Osteoblast (primary cell): ENCODE measurements at regions not wholly inside any gene's neighbourhood (a gene's known extent, or its start where the extent isn't known, plus 50 kb on each side); places are given as distances from the start of the nearest gene placed in this dataset.
A peak's percentile ranks its signal among the peaks of the same experiment; 100 is the strongest.

Source experiments
- DNase-seq: peaks from one replicate; pipeline ENCODE4 v3.0.0; 2011; ENCODE audit warnings: low spot score, mixed read lengths; ENCODE audit not compliant: insufficient read length; ENCODE audit errors: missing footprints
- H2AFZ ChIP-seq: 2 replicates; pipeline ENCODE4 v1.6.0; 2011; ENCODE audit warnings: mild to moderate bottlenecking, low read length
- H3K27ac ChIP-seq: 2 replicates; pipeline ENCODE4 v1.5.1; 2011; ENCODE audit warnings: mild to moderate bottlenecking, low read depth, low read length, moderate library complexity
- H3K27me3 ChIP-seq: 2 replicates; pipeline ENCODE4 v1.6.0; 2012; ENCODE audit warnings: mild to moderate bottlenecking, control low read depth, inconsistent platforms, low read length, moderate library complexity; ENCODE audit not compliant: insufficient read depth
- H3K36me3 ChIP-seq: 2 replicates; pipeline ENCODE4 v1.5.1; 2011; ENCODE audit warnings: mild to moderate bottlenecking, low read length, control low read depth, moderate library complexity; ENCODE audit not compliant: insufficient read depth
- H3K4me1 ChIP-seq: 2 replicates; pipeline ENCODE4 v1.5.1; 2011; ENCODE audit warnings: mild to moderate bottlenecking, low read length, control low read depth, moderate library complexity; ENCODE audit not compliant: insufficient read depth
- H3K4me2 ChIP-seq: 2 replicates; pipeline ENCODE4 v1.6.0; 2011; ENCODE audit warnings: mild to moderate bottlenecking, low read length; ENCODE audit not compliant: insufficient read depth
- H3K4me3 ChIP-seq: fragments of 200-600 bp; sonication (generic); 3 replicates; pipeline ENCODE4 v1.5.1; 2012; ENCODE audit warnings: mild to moderate bottlenecking, low read length, inconsistent platforms; ENCODE audit not compliant: insufficient read depth
- H3K79me2 ChIP-seq: 2 replicates; pipeline ENCODE4 v1.6.0; 2012; ENCODE audit warnings: mild to moderate bottlenecking, low read length, control low read depth, inconsistent platforms; ENCODE audit not compliant: insufficient read depth
- H3K9me3 ChIP-seq: 2 replicates; pipeline ENCODE4 v1.5.1; 2011; ENCODE audit warnings: low read depth, low read length, control low read depth
- H4K20me1 ChIP-seq: 2 replicates; pipeline ENCODE4 v1.6.0; 2012; ENCODE audit warnings: mild to moderate bottlenecking, low read length, control low read depth; ENCODE audit not compliant: insufficient read depth
- TF ChIP-seq, protein P1 (sequence below): IDR thresholded peaks from 2 replicates; pipeline ENCODE4 v1.5.1; 2011; ENCODE audit warnings: mild to moderate bottlenecking, low read depth, low read length, moderate library complexity; ENCODE audit errors: extremely low read depth

- H3K4me3 ChIP-seq: no peak overlapping the region
- no peaks in the 10 kb centered on the region for H3K36me3 ChIP-seq
- H3K27me3 ChIP-seq: no peaks in the 10 kb centered on the region
- peaks cover 10% of the 10 kb centered on the region for H3K4me1 ChIP-seq
- H3K79me2 ChIP-seq: no peaks in the 10 kb centered on the region
- peaks cover 5% of the 10 kb centered on the region for H3K9me3 ChIP-seq
- no peak for DNase-seq
- no peak overlapping the region for H3K27ac ChIP-seq
- no peak overlapping the region for H2AFZ ChIP-seq
- no peak overlapping the region for H3K4me2 ChIP-seq
- TF ChIP-seq, protein P1, sequence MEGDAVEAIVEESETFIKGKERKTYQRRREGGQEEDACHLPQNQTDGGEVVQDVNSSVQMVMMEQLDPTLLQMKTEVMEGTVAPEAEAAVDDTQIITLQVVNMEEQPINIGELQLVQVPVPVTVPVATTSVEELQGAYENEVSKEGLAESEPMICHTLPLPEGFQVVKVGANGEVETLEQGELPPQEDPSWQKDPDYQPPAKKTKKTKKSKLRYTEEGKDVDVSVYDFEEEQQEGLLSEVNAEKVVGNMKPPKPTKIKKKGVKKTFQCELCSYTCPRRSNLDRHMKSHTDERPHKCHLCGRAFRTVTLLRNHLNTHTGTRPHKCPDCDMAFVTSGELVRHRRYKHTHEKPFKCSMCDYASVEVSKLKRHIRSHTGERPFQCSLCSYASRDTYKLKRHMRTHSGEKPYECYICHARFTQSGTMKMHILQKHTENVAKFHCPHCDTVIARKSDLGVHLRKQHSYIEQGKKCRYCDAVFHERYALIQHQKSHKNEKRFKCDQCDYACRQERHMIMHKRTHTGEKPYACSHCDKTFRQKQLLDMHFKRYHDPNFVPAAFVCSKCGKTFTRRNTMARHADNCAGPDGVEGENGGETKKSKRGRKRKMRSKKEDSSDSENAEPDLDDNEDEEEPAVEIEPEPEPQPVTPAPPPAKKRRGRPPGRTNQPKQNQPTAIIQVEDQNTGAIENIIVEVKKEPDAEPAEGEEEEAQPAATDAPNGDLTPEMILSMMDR: no peak
- no peaks in the 10 kb centered on the region for H4K20me1 ChIP-seq
Observed at GRCh38 chr12:19830446-19830845, 391.2 kb downstream of the AEBP2 start.

GRCh38 chr12:19833775-19834501 lies 394.6 kb downstream of the AEBP2 start:
- no peaks in the 10 kb centered on the region for H4K20me1 ChIP-seq
- no peak overlapping the region for H3K4me3 ChIP-seq
- DNase-seq: no peak
- H3K79me2 ChIP-seq: no peaks in the 10 kb centered on the region
- H3K9me3 ChIP-seq: no peaks in the 10 kb centered on the region
- peak overlapping the region; percentile 30 for H3K4me2 ChIP-seq
- TF ChIP-seq, protein P1: no peak
- no peaks in the 10 kb centered on the region for H3K36me3 ChIP-seq
- peaks cover 3% of the 10 kb centered on the region for H3K27me3 ChIP-seq
- peak overlapping the region; percentile 13 for H3K27ac ChIP-seq
- H2AFZ ChIP-seq: no peak overlapping the region
- H3K4me1 ChIP-seq: peaks cover 10% of the 10 kb centered on the region

GRCh38 chr12:19834592-19834991 lies 395.3 kb downstream of the AEBP2 start:
- Histone ChIP-seq H3K9me3 (no peaks in the 10 kb centered on the region), H3K27ac (no peak overlapping the region), H3K27me3 (peaks cover 3% of the 10 kb centered on the region), H3K4me1 (peaks cover 10% of the 10 kb centered on the region), H3K36me3 (no peaks in the 10 kb centered on the region), H3K4me3 (no peak overlapping the region), H4K20me1 (no peaks in the 10 kb centered on the region), H3K79me2 (no peaks in the 10 kb centered on the region), H3K4me2 (no peak overlapping the region), H2AFZ (no peak overlapping the region)
- no peak for DNase-seq
- TF ChIP-seq, protein P1: no peak

DNA sequence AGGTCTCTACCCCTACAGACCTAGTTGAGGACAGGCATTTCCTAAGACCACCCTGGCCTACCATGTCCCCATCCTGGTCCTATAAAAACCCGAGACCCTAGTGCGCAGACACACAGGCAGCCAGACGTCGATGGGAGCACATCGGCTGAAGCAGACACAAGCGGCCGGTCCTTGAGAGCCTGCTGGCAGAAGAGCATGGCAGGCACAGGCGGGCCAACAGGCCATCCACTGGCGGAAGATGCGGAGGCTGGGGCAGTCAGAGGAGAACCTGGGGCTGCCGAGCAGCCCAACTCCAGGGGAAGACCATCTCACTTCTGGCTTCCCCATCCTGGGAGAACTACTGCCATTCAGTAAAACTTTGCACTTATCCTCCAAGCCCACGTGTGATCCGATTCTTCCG lies 396.8 kb downstream of the AEBP2 start:
- Histone ChIP-seq H3K27me3 (peaks cover 3% of the 10 kb centered on the region), H3K36me3 (no peaks in the 10 kb centered on the region), H4K20me1 (no peaks in the 10 kb centered on the region), H3K4me1 (peaks cover 10% of the 10 kb centered on the region), H3K4me2 (no peak overlapping the region), H3K9me3 (no peaks in the 10 kb centered on the region), H3K27ac (no peak overlapping the region), H2AFZ (no peak overlapping the region), H3K79me2 (no peaks in the 10 kb centered on the region), H3K4me3 (no peak overlapping the region)
- DNase-seq: no peak
- TF ChIP-seq, protein P1: no peak
